ENCODE measurements at regions not wholly inside any gene's neighbourhood (a gene's known extent, or its start where the extent isn't known, plus 50 kb on each side); places are given as distances from the start of the nearest gene placed in this dataset.

GRCh38 chr14:53603994-53604393 is 352.6 kb downstream of the BMP4 start:
- WGBS (ENCODE audit: missing lambda C conversion rate): 87% methylated on average over 5 of the region's 5 CpGs
- CTCF ChIA-PET: interaction anchor here (1.2 to 1.6 kb wide), 2 partner anchors 16 to 571 kb away, joined by 3 to 4 read pairs; no protein-coding TSS in a partner anchor

GRCh38 chr14:53601409-53601808 is 355.2 kb downstream of the BMP4 start:
- Histone ChIP-seq H3K9me3 (no peaks in the 10 kb centered on the region), H3K4me1 (no peaks in the 10 kb centered on the region), H3K4me2 (no peak overlapping the region), H3K4me3 (no peak overlapping the region), H3K27ac (no peak overlapping the region)
- no peak for DNase-seq (ENCODE audit: low read depth in 1 of 2, low spot score in 1 of 2)
- no peak for ATAC-seq
- ChIA-PET CTCF (interaction anchor here (1.0 kb wide), 1 partner anchor 10 kb away, joined by 4 read pairs; no protein-coding TSS in a partner anchor), POLR2A (no interaction called here)
- FAIRE-seq: no peak
- 97% methylated on average over 1 of the region's 1 CpG for WGBS (ENCODE audit: missing lambda C conversion rate)
- TF ChIP-seq ELK1 (IDR thresholded peaks at IDR 0.05; ENCODE audit: low read depth, low read length) (no peak), NR3C1 (IDR thresholded peaks at IDR 0.05) (no peak), ZFP36 (IDR thresholded peaks at IDR 0.05; ENCODE audit: borderline replicate concordance, partially characterized antibody) (no peak), EP300 (IDR thresholded peaks at IDR 0.05) (no peak), PHF8 (IDR thresholded peaks at IDR 0.05; ENCODE audit: borderline replicate concordance, low read depth) (no peak), CBX2 (IDR thresholded peaks at IDR 0.05; ENCODE audit: borderline replicate concordance, low read depth) (no peak), RCOR1 (IDR thresholded peaks at IDR 0.05; ENCODE audit: low read depth, low read length) (no peak), ESRRA (IDR thresholded peaks at IDR 0.05; ENCODE audit: borderline replicate concordance, low read length) (no peak)
- TF ChIP-seq, protein P1, sequence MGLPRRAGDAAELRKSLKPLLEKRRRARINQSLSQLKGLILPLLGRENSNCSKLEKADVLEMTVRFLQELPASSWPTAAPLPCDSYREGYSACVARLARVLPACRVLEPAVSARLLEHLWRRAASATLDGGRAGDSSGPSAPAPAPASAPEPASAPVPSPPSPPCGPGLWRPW (IDR thresholded peaks at IDR 0.05): no peak
- TF ChIP-seq, protein P2, sequence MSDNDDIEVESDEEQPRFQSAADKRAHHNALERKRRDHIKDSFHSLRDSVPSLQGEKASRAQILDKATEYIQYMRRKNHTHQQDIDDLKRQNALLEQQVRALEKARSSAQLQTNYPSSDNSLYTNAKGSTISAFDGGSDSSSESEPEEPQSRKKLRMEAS (IDR thresholded peaks at IDR 0.05): no peak
- TF ChIP-seq, protein P3, sequence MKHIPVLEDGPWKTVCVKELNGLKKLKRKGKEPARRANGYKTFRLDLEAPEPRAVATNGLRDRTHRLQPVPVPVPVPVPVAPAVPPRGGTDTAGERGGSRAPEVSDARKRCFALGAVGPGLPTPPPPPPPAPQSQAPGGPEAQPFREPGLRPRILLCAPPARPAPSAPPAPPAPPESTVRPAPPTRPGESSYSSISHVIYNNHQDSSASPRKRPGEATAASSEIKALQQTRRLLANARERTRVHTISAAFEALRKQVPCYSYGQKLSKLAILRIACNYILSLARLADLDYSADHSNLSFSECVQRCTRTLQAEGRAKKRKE (CRISPR knock-in tag; IDR thresholded peaks at IDR 0.05; ENCODE audit: low read depth): no peak
- TF ChIP-seq, protein P4, sequence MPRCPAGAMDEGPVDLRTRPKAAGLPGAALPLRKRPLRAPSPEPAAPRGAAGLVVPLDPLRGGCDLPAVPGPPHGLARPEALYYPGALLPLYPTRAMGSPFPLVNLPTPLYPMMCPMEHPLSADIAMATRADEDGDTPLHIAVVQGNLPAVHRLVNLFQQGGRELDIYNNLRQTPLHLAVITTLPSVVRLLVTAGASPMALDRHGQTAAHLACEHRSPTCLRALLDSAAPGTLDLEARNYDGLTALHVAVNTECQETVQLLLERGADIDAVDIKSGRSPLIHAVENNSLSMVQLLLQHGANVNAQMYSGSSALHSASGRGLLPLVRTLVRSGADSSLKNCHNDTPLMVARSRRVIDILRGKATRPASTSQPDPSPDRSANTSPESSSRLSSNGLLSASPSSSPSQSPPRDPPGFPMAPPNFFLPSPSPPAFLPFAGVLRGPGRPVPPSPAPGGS (IDR thresholded peaks at IDR 0.05): no peak

More at GRCh38 chr14:53603994-53604393, 352.6 kb downstream of the BMP4 start:
- ATAC-seq (no peak), DNase-seq (ENCODE audit: low read depth in 1 of 2, low spot score in 1 of 2) (no peak), FAIRE-seq (no peak)
- Histone ChIP-seq H3K4me3 (no peak overlapping the region), H3K9me3 (no peaks in the 10 kb centered on the region), H3K4me1 (peaks cover 11% of the 10 kb centered on the region), H3K4me2 (no peak overlapping the region), H3K27ac (no peak overlapping the region)
- TF ChIP-seq SMC3 (IDR thresholded peaks at IDR 0.05): no peak
- no peak for TF ChIP-seq POLR2A (IDR thresholded peaks at IDR 0.05; ENCODE audit: low read length)
- no peak for TF ChIP-seq HOXB5 (CRISPR knock-in tag; IDR thresholded peaks at IDR 0.05)
- TF ChIP-seq HOXA7 (CRISPR knock-in tag; IDR thresholded peaks at IDR 0.05): no peak
- no peak for TF ChIP-seq HDAC2 (IDR thresholded peaks at IDR 0.05)
- no peak for TF ChIP-seq NPAS2 (CRISPR knock-in tag; IDR thresholded peaks at IDR 0.05; ENCODE audit: borderline replicate concordance)
- no peak for TF ChIP-seq JUNB (IDR thresholded peaks at IDR 0.05)
- no peak for TF ChIP-seq TP53 (CRISPR knock-in tag; IDR thresholded peaks at IDR 0.05)
- TF ChIP-seq GATA3 (IDR thresholded peaks at IDR 0.05; ENCODE audit: borderline replicate concordance): no peak
- no peak for TF ChIP-seq CHD4 (IDR thresholded peaks at IDR 0.05; ENCODE audit: borderline replicate concordance)
- TF ChIP-seq ELK1 (IDR thresholded peaks at IDR 0.05; ENCODE audit: low read depth, low read length): no peak
- no peak for TF ChIP-seq ESRRA (IDR thresholded peaks at IDR 0.05; ENCODE audit: borderline replicate concordance, low read length)
- TF ChIP-seq EHF (CRISPR knock-in tag; IDR thresholded peaks at IDR 0.05): no peak
- POLR2A ChIA-PET: no interaction called here

Measured in A549 (cell line).